GM12875 (cell line): ENCODE measurements at regions not wholly inside any gene's neighbourhood (a gene's known extent, or its start where the extent isn't known, plus 50 kb on each side); places are given as distances from the start of the nearest gene placed in this dataset.
"Not testable (repeated sequence)": the region's sequence is repeated elsewhere in the genome, so short reads cannot be mapped to it uniquely, and the experiment has no call there.

Source experiments
- H3K4me3 ChIP-seq: one replicate; pipeline ENCODE4 v1.5.1; 2011; ENCODE audit warnings: low read depth, low read length, control low read depth
- CTCF ChIP-seq: IDR thresholded peaks from 2 replicates; pipeline ENCODE4 v1.5.1; 2011; ENCODE audit warnings: low read depth, mild to moderate bottlenecking, control low read depth, inconsistent platforms, low read length, moderate library complexity, borderline replicate concordance; ENCODE audit not compliant: insufficient read depth

GRCh38 chr20:47907031-47907675, 121.9 kb upstream of the SULF2 start:
- no peak for TF ChIP-seq CTCF
- no peak overlapping the region for H3K4me3 ChIP-seq

- no peak overlapping the region for H3K4me3 ChIP-seq
- no peak for TF ChIP-seq CTCF
These were observed 121.0 kb upstream of the SULF2 start for GRCh38 chr20:47906348-47906660.

GRCh38 chr20:47905628-47906347, 120.5 kb upstream of the SULF2 start:
- no peak for TF ChIP-seq CTCF

GRCh38 chr20:47903009-47903408, 117.7 kb upstream of the SULF2 start:
- H3K4me3 ChIP-seq: not testable (repeated sequence)

More at GRCh38 chr20:47905628-47906347, 120.5 kb upstream of the SULF2 start:
- H3K4me3 ChIP-seq: no peak overlapping the region

GRCh38 chr20:47899313-47899712, 114.0 kb upstream of the SULF2 start:
- H3K4me3 ChIP-seq: not testable (repeated sequence)

- H3K4me3 ChIP-seq: no peak overlapping the region
- no peak for TF ChIP-seq CTCF
These were observed 112.2 kb upstream of the SULF2 start for GRCh38 chr20:47897461-47897860.

- H3K4me3 ChIP-seq: not testable (repeated sequence)
These were observed 107.4 kb upstream of the SULF2 start for GRCh38 chr20:47892681-47893080.

- H3K4me3 ChIP-seq: not testable (repeated sequence)
These were observed 105.4 kb upstream of the SULF2 start for GRCh38 chr20:47890708-47891107.

- not testable (repeated sequence) for H3K4me3 ChIP-seq
These were observed 104.5 kb upstream of the SULF2 start for GRCh38 chr20:47889751-47890150.

- TF ChIP-seq CTCF: no peak
- H3K4me3 ChIP-seq: no peak overlapping the region
These were observed 103.1 kb upstream of the SULF2 start for GRCh38 chr20:47888351-47888750.
